ENCODE measurements at regions not wholly inside any gene's neighbourhood (a gene's known extent, or its start where the extent isn't known, plus 50 kb on each side); places are given as distances from the start of the nearest gene placed in this dataset.

GRCh38 chr7:88589927-88590326 is 169.6 kb upstream of the ZNF804B start:
- H3K4me1 ChIP-seq (ENCODE audit: insufficient read depth, low read length) = no peaks in the 10 kb centered on the region
- H3K79me2 ChIP-seq (ENCODE audit: insufficient read depth, low read length) = no peaks in the 10 kb centered on the region
- no peak overlapping the region for H3K4me2 ChIP-seq (ENCODE audit: insufficient read depth, low read length)
- no peak for TF ChIP-seq CTCF (IDR thresholded peaks at IDR 0.05; ENCODE audit: borderline replicate concordance, extremely low read depth, low read length, poor library complexity, severe bottlenecking)
- TF ChIP-seq EZH2 (IDR thresholded peaks at IDR 0.05; ENCODE audit: borderline replicate concordance, low read depth, low read length, severe bottlenecking) = no peak
- H3K9ac ChIP-seq (ENCODE audit: low read depth, low read length) = no peak overlapping the region
- no peak overlapping the region for H2AFZ ChIP-seq (ENCODE audit: low read depth, low read length)
- no peaks in the 10 kb centered on the region for H3K36me3 ChIP-seq (ENCODE audit: insufficient read depth, low read length)
- ATAC-seq (ENCODE audit: insufficient read depth, low read depth) = no peak
- no peak overlapping the region for H3K4me3 ChIP-seq (ENCODE audit: low read depth in 1 of 2, low read length in 2 of 2)
- H3K27me3 ChIP-seq (ENCODE audit: insufficient read depth, low read length, poor library complexity) = no peaks in the 10 kb centered on the region
- H3K9me3 ChIP-seq (ENCODE audit: insufficient read depth, low read length, severe bottlenecking) = no peaks in the 10 kb centered on the region
- no peak overlapping the region for H3K27ac ChIP-seq (ENCODE audit: low read length)
- no peaks in the 10 kb centered on the region for H4K20me1 ChIP-seq (ENCODE audit: insufficient read depth, low read length)
- DNase-seq = no peak

GRCh38 chr7:88586890-88587289 is 172.6 kb upstream of the ZNF804B start:
- Histone ChIP-seq H3K9me3 (ENCODE audit: insufficient read depth, low read length, severe bottlenecking) (no peaks in the 10 kb centered on the region), H3K27ac (ENCODE audit: low read length) (no peak overlapping the region), H3K9ac (ENCODE audit: low read depth, low read length) (no peak overlapping the region), H3K27me3 (ENCODE audit: insufficient read depth, low read length, poor library complexity) (no peaks in the 10 kb centered on the region), H3K4me2 (ENCODE audit: insufficient read depth, low read length) (no peak overlapping the region), H3K4me3 (ENCODE audit: low read depth in 1 of 2, low read length in 2 of 2) (no peak overlapping the region), H3K36me3 (ENCODE audit: insufficient read depth, low read length) (no peaks in the 10 kb centered on the region), H3K79me2 (ENCODE audit: insufficient read depth, low read length) (no peaks in the 10 kb centered on the region), H2AFZ (ENCODE audit: low read depth, low read length) (no peak overlapping the region), H3K4me1 (ENCODE audit: insufficient read depth, low read length) (no peaks in the 10 kb centered on the region), H4K20me1 (ENCODE audit: insufficient read depth, low read length) (no peaks in the 10 kb centered on the region)
- DNase-seq (no peak), ATAC-seq (ENCODE audit: insufficient read depth, low read depth) (no peak)
- TF ChIP-seq CTCF (IDR thresholded peaks at IDR 0.05; ENCODE audit: borderline replicate concordance, extremely low read depth, low read length, poor library complexity, severe bottlenecking) (no peak), EZH2 (IDR thresholded peaks at IDR 0.05; ENCODE audit: borderline replicate concordance, low read depth, low read length, severe bottlenecking) (no peak)

- H3K36me3 ChIP-seq (ENCODE audit: insufficient read depth, low read length) = no peaks in the 10 kb centered on the region
- H3K4me2 ChIP-seq (ENCODE audit: insufficient read depth, low read length) = no peak overlapping the region
- TF ChIP-seq EZH2 (IDR thresholded peaks at IDR 0.05; ENCODE audit: borderline replicate concordance, low read depth, low read length, severe bottlenecking) = no peak
- TF ChIP-seq CTCF (IDR thresholded peaks at IDR 0.05; ENCODE audit: borderline replicate concordance, extremely low read depth, low read length, poor library complexity, severe bottlenecking) = no peak
- H2AFZ ChIP-seq (ENCODE audit: low read depth, low read length) = no peak overlapping the region
- H3K27ac ChIP-seq (ENCODE audit: low read length) = no peak overlapping the region
- no peaks in the 10 kb centered on the region for H3K79me2 ChIP-seq (ENCODE audit: insufficient read depth, low read length)
- no peak overlapping the region for H3K9ac ChIP-seq (ENCODE audit: low read depth, low read length)
- H4K20me1 ChIP-seq (ENCODE audit: insufficient read depth, low read length) = no peaks in the 10 kb centered on the region
- DNase-seq (no peak), ATAC-seq (ENCODE audit: insufficient read depth, low read depth) (no peak)
- H3K9me3 ChIP-seq (ENCODE audit: insufficient read depth, low read length, severe bottlenecking) = no peaks in the 10 kb centered on the region
- no peak overlapping the region for H3K4me3 ChIP-seq (ENCODE audit: low read depth in 1 of 2, low read length in 2 of 2)
- no peaks in the 10 kb centered on the region for H3K4me1 ChIP-seq (ENCODE audit: insufficient read depth, low read length)
- H3K27me3 ChIP-seq (ENCODE audit: insufficient read depth, low read length, poor library complexity) = no peaks in the 10 kb centered on the region
Measured at GRCh38 chr7:88586219-88586618, 173.3 kb upstream of the ZNF804B start.

GRCh38 chr7:88576720-88577119 is 182.8 kb upstream of the ZNF804B start:
- no peaks in the 10 kb centered on the region for H3K4me1 ChIP-seq (ENCODE audit: insufficient read depth, low read length)
- H3K4me2 ChIP-seq (ENCODE audit: insufficient read depth, low read length) = no peak overlapping the region
- no peak overlapping the region for H3K27ac ChIP-seq (ENCODE audit: low read length)
- H4K20me1 ChIP-seq (ENCODE audit: insufficient read depth, low read length) = no peaks in the 10 kb centered on the region
- no peaks in the 10 kb centered on the region for H3K36me3 ChIP-seq (ENCODE audit: insufficient read depth, low read length)
- no peaks in the 10 kb centered on the region for H3K27me3 ChIP-seq (ENCODE audit: insufficient read depth, low read length, poor library complexity)
- H3K4me3 ChIP-seq (ENCODE audit: low read depth in 1 of 2, low read length in 2 of 2) = no peak overlapping the region
- TF ChIP-seq CTCF (IDR thresholded peaks at IDR 0.05; ENCODE audit: borderline replicate concordance, extremely low read depth, low read length, poor library complexity, severe bottlenecking) = no peak
- no peak for TF ChIP-seq EZH2 (IDR thresholded peaks at IDR 0.05; ENCODE audit: borderline replicate concordance, low read depth, low read length, severe bottlenecking)
- no peaks in the 10 kb centered on the region for H3K9me3 ChIP-seq (ENCODE audit: insufficient read depth, low read length, severe bottlenecking)
- DNase-seq (no peak), ATAC-seq (ENCODE audit: insufficient read depth, low read depth) (no peak)
- H3K79me2 ChIP-seq (ENCODE audit: insufficient read depth, low read length) = no peaks in the 10 kb centered on the region
- no peak overlapping the region for H3K9ac ChIP-seq (ENCODE audit: low read depth, low read length)
- H2AFZ ChIP-seq (ENCODE audit: low read depth, low read length) = no peak overlapping the region

Data from DND-41 (cell line).